ENCODE measurements at regions not wholly inside any gene's neighbourhood (a gene's known extent, or its start where the extent isn't known, plus 50 kb on each side); places are given as distances from the start of the nearest gene placed in this dataset.

- no peak for TF ChIP-seq CTCF (optimal IDR thresholded peaks at IDR 0.05 in 1 of 3, IDR thresholded peaks at IDR 0.05 in 1 of 3, conservative IDR thresholded peaks at IDR 0.05 in 1 of 3; ENCODE audit: extremely low read depth in 1 of 3, insufficient read depth in 2 of 3, low read length in 3 of 3)
- no peak for TF ChIP-seq EZH2 (IDR thresholded peaks at IDR 0.05; ENCODE audit: low read length)
Measured at GRCh38 chr5:56587381-56588130, 227.8 kb upstream of the MAP3K1 start.
